Hepatocyte (in vitro differentiated cells): ENCODE measurements at regions not wholly inside any gene's neighbourhood (a gene's known extent, or its start where the extent isn't known, plus 50 kb on each side); places are given as distances from the start of the nearest gene placed in this dataset.

Experiments
- DNase-seq: peaks from one replicate; pipeline ENCODE4 v3.0.0-alpha.2; 2016; ENCODE audit warnings: low spot score
- H2AFZ ChIP-seq: fragments of 200-600 bp; sonication (generic); 2 replicates; pipeline ENCODE4 v1.6.0; 2016; ENCODE audit warnings: antibody characterized with exemption, mild to moderate bottlenecking
- H3K27ac ChIP-seq: fragments of 200-600 bp; sonication (generic); 2 replicates; pipeline ENCODE4 v1.5.1; 2016; ENCODE audit warnings: mild to moderate bottlenecking
- H3K27me3 ChIP-seq: fragments of 200-600 bp; sonication (generic); 2 replicates; pipeline ENCODE4 v1.6.1; 2016
- H3K36me3 ChIP-seq: fragments of 200-600 bp; sonication (generic); replicated peaks from 2 replicates; pipeline ENCODE4 v1.5.1; 2016; ENCODE audit warnings: low read depth; ENCODE audit not compliant: insufficient read depth
- H3K4me1 ChIP-seq: fragments of 200-600 bp; sonication (generic); 2 replicates; pipeline ENCODE4 v1.5.1; 2016; ENCODE audit warnings: mild to moderate bottlenecking, moderate library complexity; ENCODE audit not compliant: insufficient read depth
- H3K4me2 ChIP-seq: fragments of 200-600 bp; sonication (generic); 2 replicates; pipeline ENCODE4 v1.6.0; 2016
- H3K4me3 ChIP-seq: fragments of 200-600 bp; sonication (generic); 2 replicates; pipeline ENCODE4 v1.5.1; 2016; ENCODE audit warnings: mild to moderate bottlenecking
- H3K79me2 ChIP-seq: fragments of 200-600 bp; sonication (generic); 2 replicates; pipeline ENCODE4 v1.6.0; 2017; ENCODE audit warnings: mild to moderate bottlenecking
- H3K9me2 ChIP-seq: fragments of 200-600 bp; sonication (generic); replicated peaks from 2 replicates; pipeline ENCODE4 v1.6.0; 2017; ENCODE audit warnings: mild to moderate bottlenecking; ENCODE audit not compliant: insufficient read depth
- H3K9me3 ChIP-seq: fragments of 200-600 bp; sonication (generic); 2 replicates; pipeline ENCODE4 v1.5.1; 2016; ENCODE audit warnings: low read depth, mild to moderate bottlenecking
- H4K20me1 ChIP-seq: fragments of 200-600 bp; sonication (generic); 2 replicates; pipeline ENCODE4 v1.6.0; 2016; ENCODE audit warnings: mild to moderate bottlenecking; ENCODE audit not compliant: insufficient read depth, poor library complexity, severe bottlenecking
- EZH2 ChIP-seq: fragments of 200-600 bp; sonication (generic); IDR thresholded peaks from 2 replicates; pipeline ENCODE4 v1.6.1; 2016; ENCODE audit warnings: antibody characterized with exemption, mild to moderate bottlenecking, borderline replicate concordance
- EZH2phosphoT487 ChIP-seq: fragments of 200-600 bp; sonication (generic); IDR thresholded peaks from one replicate; pipeline ENCODE4 v1.6.1; 2018; ENCODE audit warnings: antibody characterized with exemption, mild to moderate bottlenecking, low read depth, moderate library complexity; ENCODE audit not compliant: unreplicated experiment, severe bottlenecking
- WGBS: methylation state at CpG from one replicate; pipeline ENCODE4 v1.1.6; 2016; ENCODE audit warnings: low lambda C conversion rate; ENCODE audit errors: missing lambda C conversion rate; 5-methylcytosine and 5-hydroxymethylcytosine counted together
- TF ChIP-seq, protein P1 (sequence below): fragments of 200-600 bp; sonication (generic); IDR thresholded peaks from 2 replicates; pipeline ENCODE4 v1.5.1; 2016; ENCODE audit warnings: antibody characterized with exemption, mild to moderate bottlenecking; ENCODE audit not compliant: poor library complexity

GRCh38 chr11:126129727-126130671, 67.3 kb upstream of the CDON start:
- Histone ChIP-seq H3K4me2 (no peak overlapping the region), H3K9me3 (no peaks in the 10 kb centered on the region), H3K4me1 (peaks cover 53% of the 10 kb centered on the region), H3K36me3 (no peaks in the 10 kb centered on the region), H3K4me3 (no peak overlapping the region), H3K9me2 (no peaks in the 10 kb centered on the region), H3K79me2 (no peaks in the 10 kb centered on the region), H2AFZ (no peak overlapping the region), H4K20me1 (no peaks in the 10 kb centered on the region), H3K27ac (no peak overlapping the region), H3K27me3 (no peaks in the 10 kb centered on the region)
- no peak for DNase-seq
- TF ChIP-seq, protein P1, sequence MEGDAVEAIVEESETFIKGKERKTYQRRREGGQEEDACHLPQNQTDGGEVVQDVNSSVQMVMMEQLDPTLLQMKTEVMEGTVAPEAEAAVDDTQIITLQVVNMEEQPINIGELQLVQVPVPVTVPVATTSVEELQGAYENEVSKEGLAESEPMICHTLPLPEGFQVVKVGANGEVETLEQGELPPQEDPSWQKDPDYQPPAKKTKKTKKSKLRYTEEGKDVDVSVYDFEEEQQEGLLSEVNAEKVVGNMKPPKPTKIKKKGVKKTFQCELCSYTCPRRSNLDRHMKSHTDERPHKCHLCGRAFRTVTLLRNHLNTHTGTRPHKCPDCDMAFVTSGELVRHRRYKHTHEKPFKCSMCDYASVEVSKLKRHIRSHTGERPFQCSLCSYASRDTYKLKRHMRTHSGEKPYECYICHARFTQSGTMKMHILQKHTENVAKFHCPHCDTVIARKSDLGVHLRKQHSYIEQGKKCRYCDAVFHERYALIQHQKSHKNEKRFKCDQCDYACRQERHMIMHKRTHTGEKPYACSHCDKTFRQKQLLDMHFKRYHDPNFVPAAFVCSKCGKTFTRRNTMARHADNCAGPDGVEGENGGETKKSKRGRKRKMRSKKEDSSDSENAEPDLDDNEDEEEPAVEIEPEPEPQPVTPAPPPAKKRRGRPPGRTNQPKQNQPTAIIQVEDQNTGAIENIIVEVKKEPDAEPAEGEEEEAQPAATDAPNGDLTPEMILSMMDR = no peak
- no peak for TF ChIP-seq EZH2
- TF ChIP-seq EZH2phosphoT487 = no peak
- WGBS = 69% methylated on average over 13 of the region's 13 CpGs

DNA sequence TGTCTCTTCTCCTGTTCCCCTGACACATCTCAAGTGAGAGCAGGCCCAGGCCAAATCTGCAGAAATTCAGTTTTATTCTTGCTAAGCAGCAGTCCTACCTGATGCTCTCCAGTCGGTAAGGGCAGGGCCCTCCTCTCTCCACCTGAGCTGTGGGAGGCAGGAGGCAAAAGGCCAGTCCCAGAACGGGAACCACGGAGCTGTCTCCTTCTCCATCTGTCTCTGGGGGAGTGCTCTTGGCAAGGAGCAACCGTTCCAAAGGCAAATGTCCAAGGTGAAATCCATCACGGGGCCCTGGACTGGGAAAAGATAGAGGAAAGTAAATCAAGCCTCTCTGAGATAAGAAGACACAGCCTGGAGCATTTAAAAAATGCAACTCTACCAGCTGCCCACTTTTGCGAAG, 65.2 kb upstream of the CDON start:
- Histone ChIP-seq H2AFZ (no peak overlapping the region), H3K4me1 (peaks cover 39% of the 10 kb centered on the region), H3K4me3 (no peak overlapping the region), H3K79me2 (no peaks in the 10 kb centered on the region), H3K9me2 (no peaks in the 10 kb centered on the region), H3K9me3 (no peaks in the 10 kb centered on the region), H3K27me3 (no peaks in the 10 kb centered on the region), H3K4me2 (peak overlapping the region; percentile 17), H3K27ac (peak overlapping the region; percentile 46), H3K36me3 (no peaks in the 10 kb centered on the region), H4K20me1 (no peaks in the 10 kb centered on the region)
- no peak for DNase-seq
- no peak for TF ChIP-seq EZH2
- TF ChIP-seq EZH2phosphoT487 = no peak
- TF ChIP-seq, protein P1 = no peak
- 20% methylated on average over 6 of the region's 6 CpGs for WGBS

GRCh38 chr11:126127284-126127845, 64.7 kb upstream of the CDON start:
- no peaks in the 10 kb centered on the region for H3K9me3 ChIP-seq
- no peaks in the 10 kb centered on the region for H3K36me3 ChIP-seq
- WGBS = 78% methylated on average over 7 of the region's 7 CpGs
- no peak for DNase-seq
- peak overlapping the region; percentile 17 for H3K4me2 ChIP-seq
- TF ChIP-seq, protein P1 = no peak
- TF ChIP-seq EZH2phosphoT487 = no peak
- no peak for TF ChIP-seq EZH2
- H3K27ac ChIP-seq = peak overlapping the region; percentile 46
- peaks cover 33% of the 10 kb centered on the region for H3K4me1 ChIP-seq
- H3K27me3 ChIP-seq = no peaks in the 10 kb centered on the region
- no peak overlapping the region for H2AFZ ChIP-seq
- no peak overlapping the region for H3K4me3 ChIP-seq
- H3K9me2 ChIP-seq = no peaks in the 10 kb centered on the region
- H4K20me1 ChIP-seq = no peaks in the 10 kb centered on the region
- H3K79me2 ChIP-seq = no peaks in the 10 kb centered on the region
